Ishikawa (cell line): ENCODE measurements at regions not wholly inside any gene's neighbourhood (a gene's known extent, or its start where the extent isn't known, plus 50 kb on each side); places are given as distances from the start of the nearest gene placed in this dataset.

Experiments
- EP300 ChIP-seq: IDR thresholded peaks from 2 replicates; pipeline ENCODE4 v1.6.1; 2012; ENCODE audit warnings: borderline replicate concordance
- YY1 ChIP-seq: IDR thresholded peaks from 2 replicates; pipeline ENCODE4 v1.6.1; 2012; ENCODE audit warnings: low read depth

- TF ChIP-seq YY1, result no peak
- no peak for TF ChIP-seq EP300
Measured at GRCh38 chr7:17732083-17732482, 208.2 kb downstream of the SNX13 start.
